Ovary (tissue), 3 donors: ENCODE measurements at regions not wholly inside any gene's neighbourhood (a gene's known extent, or its start where the extent isn't known, plus 50 kb on each side); places are given as distances from the start of the nearest gene placed in this dataset.

Source experiments
- CTCF ChIP-seq, 3 donors: fragments of 450-650 bp in 2 of 3; fragments of 200-600 bp in 1 of 3; IDR thresholded peaks; one replicate each; pipeline versions ENCODE4 v1.5.1 to v1.8.0; 2016 to 2022; ENCODE audit warnings: antibody characterized with exemption in 3 of 3, mild to moderate bottlenecking in 1 of 3
- EP300 ChIP-seq: sonication (generic); formaldehyde crosslinking; IDR thresholded peaks from one replicate; pipeline ENCODE4 v1.6.1; 2017; ENCODE audit warnings: antibody characterized with exemption
- POLR2A ChIP-seq: fragments of 450-650 bp; IDR thresholded peaks from one replicate; pipeline ENCODE4 v1.6.1; 2017; ENCODE audit warnings: antibody characterized with exemption, mild to moderate bottlenecking, moderate library complexity
- donor health status: DM: no; HTN: no; CAD: no.

DNA sequence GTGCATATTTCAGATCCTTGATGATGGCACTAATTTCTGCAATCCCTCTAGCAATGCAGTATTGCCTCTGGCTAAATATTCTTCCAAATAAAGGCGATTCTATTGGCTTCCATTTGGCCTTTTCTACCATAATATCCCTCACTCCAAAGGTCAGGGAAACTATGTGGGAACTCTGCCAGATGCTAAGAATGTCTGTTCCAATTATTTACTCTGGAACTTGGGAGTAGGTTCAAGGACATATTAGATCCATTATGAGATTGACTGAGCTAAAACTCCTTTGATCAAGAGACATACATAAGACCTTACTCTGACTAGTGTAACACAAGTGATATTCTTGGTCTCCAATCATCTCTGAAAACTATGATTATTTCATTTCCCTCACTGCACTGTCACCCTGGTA, 674.5 kb upstream of the NECTIN3 start:
- no peak for TF ChIP-seq POLR2A
- no peak for TF ChIP-seq CTCF (IDR thresholded peaks at IDR 0.05)
- TF ChIP-seq EP300: no peak
